Stomach (tissue), 8 donors: ENCODE measurements at regions not wholly inside any gene's neighbourhood (a gene's known extent, or its start where the extent isn't known, plus 50 kb on each side); places are given as distances from the start of the nearest gene placed in this dataset.

Experiments used
- DNase-seq, 2 donors: peaks; one replicate each; pipeline versions ENCODE4 v3.0.0 to v3.0.0-alpha.2; 2013 to 2019
- H3K27ac ChIP-seq, 5 donors: fragments of 200-600 bp in 4 of 5; sonication (generic) in 4 of 5; one replicate each; pipeline ENCODE4 v1.5.1; 2013 to 2019; ENCODE audit warnings: mild to moderate bottlenecking in 1 of 5, moderate library complexity in 1 of 5
- H3K27me3 ChIP-seq, 3 donors: fragments of 200-600 bp; sonication (generic); one replicate each; pipeline ENCODE4 v1.5.1; 2017 to 2019; ENCODE audit warnings: mixed run types in 1 of 3
- H3K36me3 ChIP-seq, 4 donors: fragments of 200-600 bp; sonication (generic); 1 replicate in 3 of 4; 2 replicates in 1 of 4; pipeline ENCODE4 v1.5.1; 2016 to 2019
- H3K4me1 ChIP-seq, 4 donors: fragments of 200-600 bp; sonication (generic); one replicate each; pipeline ENCODE4 v1.5.1; 2016 to 2019
- H3K4me3 ChIP-seq, 4 donors: fragments of 200-600 bp; sonication (generic) in 3 of 4; one replicate each; pipeline ENCODE4 v1.5.1; 2016 to 2019; ENCODE audit warnings: mild to moderate bottlenecking in 1 of 4
- H3K9me3 ChIP-seq, 4 donors: fragments of 200-600 bp; sonication (generic); one replicate each; pipeline ENCODE4 v1.5.1; 2016 to 2019
- EP300 ChIP-seq: sonication (generic); formaldehyde crosslinking; IDR thresholded peaks from one replicate; pipeline ENCODE4 v1.6.1; 2017; ENCODE audit warnings: antibody characterized with exemption
- POLR2A ChIP-seq, 4 donors: fragments of 450-650 bp; IDR thresholded peaks; one replicate each; pipeline ENCODE4 v1.6.1; 2016; ENCODE audit warnings: antibody characterized with exemption in 4 of 4, control low read depth in 2 of 4, mild to moderate bottlenecking in 1 of 4, moderate library complexity in 1 of 4
- POLR2AphosphoS5 ChIP-seq, 3 donors: sonication (generic); formaldehyde crosslinking; IDR thresholded peaks; one replicate each; pipeline ENCODE4 v1.6.1; 2016; ENCODE audit warnings: antibody characterized with exemption in 3 of 3
- WGBS, 5 donors: extraction: QIAGEN DNeasy Blood & Tissue Kit in 3 of 5; methylation state at CpG; one replicate each; pipeline versions ENCODE4 v1.1.5 to v1.1.7; 2013 to 2018; 5-methylcytosine and 5-hydroxymethylcytosine counted together
- intact Hi-C: fragments of 100-400 bp; cut with DNase I; formaldehyde crosslinking; loops from one replicate; pipeline ENCODE4 v1.15.1; 2023; ENCODE audit warnings: low total_unique reads
- TF ChIP-seq, protein P1 (sequence below), 7 experiments: fragments of 450-650 bp in 4 of 7; fragments of 200-600 bp in 3 of 7; sonication (generic) in 3 of 7; IDR thresholded peaks; one replicate each; pipeline ENCODE4 v1.5.1; 2016 to 2019; ENCODE audit warnings: antibody characterized with exemption in 7 of 7, control low read depth in 2 of 7, mild to moderate bottlenecking in 1 of 7
- donor health status: healthy with polysubstance abuse.
- donor health status: Bipolar disorder and iron deficiency.
- donor health status: healthy.

- Histone ChIP-seq H3K4me1 (no peaks in the 10 kb centered on the region), H3K27me3 (no peaks in the 10 kb centered on the region), H3K9me3 (no peaks in the 10 kb centered on the region), H3K36me3 (no peaks in the 10 kb centered on the region), H3K4me3 (no peak overlapping the region), H3K27ac (no peak overlapping the region)
- peak in 1 of 2 donors; percentile 44 for DNase-seq
- WGBS, 5 donors = 24 to 37% (median 27%) methylated on average over 9 of the region's 9 CpGs
- TF ChIP-seq, protein P1, sequence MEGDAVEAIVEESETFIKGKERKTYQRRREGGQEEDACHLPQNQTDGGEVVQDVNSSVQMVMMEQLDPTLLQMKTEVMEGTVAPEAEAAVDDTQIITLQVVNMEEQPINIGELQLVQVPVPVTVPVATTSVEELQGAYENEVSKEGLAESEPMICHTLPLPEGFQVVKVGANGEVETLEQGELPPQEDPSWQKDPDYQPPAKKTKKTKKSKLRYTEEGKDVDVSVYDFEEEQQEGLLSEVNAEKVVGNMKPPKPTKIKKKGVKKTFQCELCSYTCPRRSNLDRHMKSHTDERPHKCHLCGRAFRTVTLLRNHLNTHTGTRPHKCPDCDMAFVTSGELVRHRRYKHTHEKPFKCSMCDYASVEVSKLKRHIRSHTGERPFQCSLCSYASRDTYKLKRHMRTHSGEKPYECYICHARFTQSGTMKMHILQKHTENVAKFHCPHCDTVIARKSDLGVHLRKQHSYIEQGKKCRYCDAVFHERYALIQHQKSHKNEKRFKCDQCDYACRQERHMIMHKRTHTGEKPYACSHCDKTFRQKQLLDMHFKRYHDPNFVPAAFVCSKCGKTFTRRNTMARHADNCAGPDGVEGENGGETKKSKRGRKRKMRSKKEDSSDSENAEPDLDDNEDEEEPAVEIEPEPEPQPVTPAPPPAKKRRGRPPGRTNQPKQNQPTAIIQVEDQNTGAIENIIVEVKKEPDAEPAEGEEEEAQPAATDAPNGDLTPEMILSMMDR (IDR thresholded peaks at IDR 0.05) = peak in 3 of 7 experiments; percentile 20 to 39 (median 21)
- TF ChIP-seq POLR2AphosphoS5 (IDR thresholded peaks at IDR 0.05) (no peak), POLR2A (IDR thresholded peaks at IDR 0.05) (no peak)
- intact Hi-C loops = no loop called here
Measured at GRCh38 chrX:94058728-94059382, 384.8 kb downstream of the FAM133A start.

DNA sequence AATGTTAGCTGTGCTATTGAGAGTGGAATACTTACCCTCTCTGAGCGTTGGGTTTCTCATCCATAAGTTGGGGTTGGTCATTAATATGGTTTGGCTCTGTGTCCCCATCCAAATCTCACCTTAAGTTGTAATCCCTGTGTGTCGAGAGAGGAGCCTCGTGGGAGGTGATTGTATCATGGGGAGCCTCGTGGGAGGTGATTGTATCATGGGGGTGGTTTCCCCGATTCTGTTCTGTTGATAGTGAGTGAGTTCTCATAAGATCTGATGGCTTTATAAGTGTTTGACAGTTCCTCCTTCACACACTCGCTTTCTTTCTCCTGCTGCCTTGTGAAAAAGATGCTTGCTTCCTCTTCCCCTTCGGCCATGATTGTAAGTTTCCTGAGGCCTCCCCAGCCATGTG, 391.1 kb downstream of the FAM133A start:
- Histone ChIP-seq H3K4me1 (no peaks in the 10 kb centered on the region), H3K9me3 (no peaks in the 10 kb centered on the region), H3K4me3 (no peak overlapping the region), H3K36me3 (no peaks in the 10 kb centered on the region), H3K27me3 (no peaks in the 10 kb centered on the region), H3K27ac (no peak overlapping the region)
- TF ChIP-seq POLR2A (IDR thresholded peaks at IDR 0.05) = no peak
- TF ChIP-seq, protein P1 (IDR thresholded peaks at IDR 0.05) = no peak
- no peak for TF ChIP-seq EP300
- TF ChIP-seq POLR2AphosphoS5 (IDR thresholded peaks at IDR 0.05) = no peak
- intact Hi-C loops = no loop called here
- WGBS, 5 donors = 75 to 85% (median 78%) methylated on average over 7 of the region's 7 CpGs
- no peak for DNase-seq

- intact Hi-C loops = no loop called here
- DNase-seq = no peak
- H3K9me3 ChIP-seq = no peaks in the 10 kb centered on the region
- H3K4me1 ChIP-seq = no peaks in the 10 kb centered on the region
- no peak overlapping the region for H3K4me3 ChIP-seq
- H3K36me3 ChIP-seq = no peaks in the 10 kb centered on the region
- 76 to 93% (median 89%) methylated on average over 1 of the region's 1 CpG; no CpG with 5 or more reads in 1 of the 5 donors for WGBS, 5 donors
- H3K27me3 ChIP-seq = no peaks in the 10 kb centered on the region
- no peak overlapping the region for H3K27ac ChIP-seq
- TF ChIP-seq POLR2A (IDR thresholded peaks at IDR 0.05) = no peak
- TF ChIP-seq, protein P1 (IDR thresholded peaks at IDR 0.05) = no peak
- no peak for TF ChIP-seq POLR2AphosphoS5 (IDR thresholded peaks at IDR 0.05)
- no peak for TF ChIP-seq EP300
Measured at GRCh38 chrX:94089149-94089548, 415.1 kb downstream of the FAM133A start.

DNA sequence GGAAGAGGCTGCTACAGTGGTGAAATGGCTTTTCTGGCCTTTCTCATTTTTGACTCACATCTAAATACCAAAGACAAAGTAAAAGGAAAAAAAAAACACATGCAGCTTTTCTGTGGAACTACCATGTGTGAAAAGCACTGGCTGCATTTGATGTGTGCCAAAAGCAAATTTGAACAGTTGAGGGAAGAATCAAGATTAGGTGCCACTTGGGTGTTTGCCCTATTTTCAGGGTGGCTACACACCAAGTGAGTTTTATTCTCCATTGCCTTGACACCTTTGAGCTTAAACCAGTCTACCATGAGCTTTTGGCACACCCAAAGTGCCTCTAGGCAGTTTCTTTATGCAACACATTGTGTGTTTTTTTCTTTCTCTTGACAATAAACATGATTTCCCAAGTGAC, 423.9 kb downstream of the FAM133A start:
- intact Hi-C loops = no loop called here
- H3K27me3 ChIP-seq = no peaks in the 10 kb centered on the region
- H3K27ac ChIP-seq = no peak overlapping the region
- TF ChIP-seq, protein P1 (IDR thresholded peaks at IDR 0.05) = no peak
- TF ChIP-seq POLR2A (IDR thresholded peaks at IDR 0.05) = no peak
- TF ChIP-seq POLR2AphosphoS5 (IDR thresholded peaks at IDR 0.05) = no peak
- TF ChIP-seq EP300 = no peak
- no peak for DNase-seq
- no peaks in the 10 kb centered on the region for H3K36me3 ChIP-seq
- no peak overlapping the region for H3K4me3 ChIP-seq
- no peaks in the 10 kb centered on the region for H3K9me3 ChIP-seq
- no peaks in the 10 kb centered on the region for H3K4me1 ChIP-seq
